Astrocyte (in vitro differentiated cells and primary cell): ENCODE measurements at regions not wholly inside any gene's neighbourhood (a gene's known extent, or its start where the extent isn't known, plus 50 kb on each side); places are given as distances from the start of the nearest gene placed in this dataset.

ENCODE experiments used
- EZH2 ChIP-seq: IDR thresholded peaks from 2 replicates; pipeline ENCODE4 v1.6.1; 2012; ENCODE audit warnings: mild to moderate bottlenecking, low read length, inconsistent platforms; ENCODE audit not compliant: insufficient read depth
- TF ChIP-seq, protein P1 (sequence below): IDR thresholded peaks from 2 replicates; pipeline ENCODE4 v1.5.1; 2011; ENCODE audit warnings: low read depth, mild to moderate bottlenecking, inconsistent platforms, low read length, moderate library complexity; ENCODE audit not compliant: insufficient read depth

DNA sequence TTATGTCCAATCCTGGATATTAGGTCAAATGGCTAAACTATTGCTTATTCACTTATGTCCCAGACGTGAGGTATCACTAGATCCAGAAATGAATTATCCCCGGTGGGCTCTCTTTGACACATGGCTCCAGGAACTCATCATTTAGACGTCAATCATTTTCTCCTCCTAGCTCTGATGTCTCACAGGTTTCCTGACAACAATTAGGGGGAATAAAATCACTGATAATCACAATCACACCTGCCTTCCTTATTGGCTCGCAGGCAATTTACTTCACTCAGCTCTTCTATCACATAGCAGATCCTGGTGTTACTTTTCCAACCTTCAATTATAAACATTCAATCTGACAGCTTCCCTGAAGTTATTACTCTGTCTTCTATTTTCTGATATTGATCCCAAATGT, 634.0 kb upstream of the TENM4 start:
- TF ChIP-seq, protein P1, sequence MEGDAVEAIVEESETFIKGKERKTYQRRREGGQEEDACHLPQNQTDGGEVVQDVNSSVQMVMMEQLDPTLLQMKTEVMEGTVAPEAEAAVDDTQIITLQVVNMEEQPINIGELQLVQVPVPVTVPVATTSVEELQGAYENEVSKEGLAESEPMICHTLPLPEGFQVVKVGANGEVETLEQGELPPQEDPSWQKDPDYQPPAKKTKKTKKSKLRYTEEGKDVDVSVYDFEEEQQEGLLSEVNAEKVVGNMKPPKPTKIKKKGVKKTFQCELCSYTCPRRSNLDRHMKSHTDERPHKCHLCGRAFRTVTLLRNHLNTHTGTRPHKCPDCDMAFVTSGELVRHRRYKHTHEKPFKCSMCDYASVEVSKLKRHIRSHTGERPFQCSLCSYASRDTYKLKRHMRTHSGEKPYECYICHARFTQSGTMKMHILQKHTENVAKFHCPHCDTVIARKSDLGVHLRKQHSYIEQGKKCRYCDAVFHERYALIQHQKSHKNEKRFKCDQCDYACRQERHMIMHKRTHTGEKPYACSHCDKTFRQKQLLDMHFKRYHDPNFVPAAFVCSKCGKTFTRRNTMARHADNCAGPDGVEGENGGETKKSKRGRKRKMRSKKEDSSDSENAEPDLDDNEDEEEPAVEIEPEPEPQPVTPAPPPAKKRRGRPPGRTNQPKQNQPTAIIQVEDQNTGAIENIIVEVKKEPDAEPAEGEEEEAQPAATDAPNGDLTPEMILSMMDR = no peak
- TF ChIP-seq EZH2 = no peak
